ENCODE measurements at regions not wholly inside any gene's neighbourhood (a gene's known extent, or its start where the extent isn't known, plus 50 kb on each side); places are given as distances from the start of the nearest gene placed in this dataset.
A peak's percentile ranks its signal among the peaks of the same experiment; 100 is the strongest.
"Not testable (repeated sequence)": the region's sequence is repeated elsewhere in the genome, so short reads cannot be mapped to it uniquely, and the experiment has no call there.

- DNase-seq (ENCODE audit: low read depth): peak; percentile 29
Observed at GRCh38 chrX:96432647-96433046, 252.0 kb upstream of the DIAPH2 start.

- DNase-seq (ENCODE audit: low read depth): no peak
Observed at GRCh38 chrX:96433409-96434077, 251.1 kb upstream of the DIAPH2 start.

- no peak for DNase-seq (ENCODE audit: low read depth)
Observed at GRCh38 chrX:96435378-96436035, 249.1 kb upstream of the DIAPH2 start.

- peak; percentile 12 for DNase-seq (ENCODE audit: low read depth)
Observed at GRCh38 chrX:96436105-96436504, 248.5 kb upstream of the DIAPH2 start.

GRCh38 chrX:96438803-96439202, 245.8 kb upstream of the DIAPH2 start:
- no peak for DNase-seq (ENCODE audit: low read depth)

GRCh38 chrX:96440941-96441340, 243.7 kb upstream of the DIAPH2 start:
- no peak for DNase-seq (ENCODE audit: low read depth)

GRCh38 chrX:96445531-96446065, 239.0 kb upstream of the DIAPH2 start:
- DNase-seq (ENCODE audit: low read depth): no peak

GRCh38 chrX:96446524-96446923, 238.1 kb upstream of the DIAPH2 start:
- no peak for DNase-seq (ENCODE audit: low read depth)

- DNase-seq (ENCODE audit: low read depth): no peak
Observed at GRCh38 chrX:96447161-96447560, 237.5 kb upstream of the DIAPH2 start.

GRCh38 chrX:96449191-96449590, 235.5 kb upstream of the DIAPH2 start:
- DNase-seq (ENCODE audit: low read depth): no peak

- no peak for DNase-seq (ENCODE audit: low read depth)
Observed at GRCh38 chrX:96449896-96450295, 234.7 kb upstream of the DIAPH2 start.

- no peak for DNase-seq (ENCODE audit: low read depth)
Observed at GRCh38 chrX:96453139-96453538, 231.5 kb upstream of the DIAPH2 start.

GRCh38 chrX:96455078-96455477, 229.6 kb upstream of the DIAPH2 start:
- no peak for DNase-seq (ENCODE audit: low read depth)

- no peak for DNase-seq (ENCODE audit: low read depth)
Observed at GRCh38 chrX:96464880-96465558, 219.6 kb upstream of the DIAPH2 start.

GRCh38 chrX:96474029-96474740, 210.5 kb upstream of the DIAPH2 start:
- no peak for DNase-seq (ENCODE audit: low read depth)

- DNase-seq (ENCODE audit: low read depth): no peak
Observed at GRCh38 chrX:96474741-96475125, 209.9 kb upstream of the DIAPH2 start.

- DNase-seq (ENCODE audit: low read depth): no peak
Observed at GRCh38 chrX:96480081-96480480, 204.6 kb upstream of the DIAPH2 start.

GRCh38 chrX:96481831-96482230, 202.8 kb upstream of the DIAPH2 start:
- DNase-seq (ENCODE audit: low read depth): no peak

- DNase-seq (ENCODE audit: low read depth): no peak
Observed at GRCh38 chrX:96483647-96484160, 200.9 kb upstream of the DIAPH2 start.

- DNase-seq (ENCODE audit: low read depth): not testable (repeated sequence)
Observed at GRCh38 chrX:96486687-96487086, 198.0 kb upstream of the DIAPH2 start.

- no peak for DNase-seq (ENCODE audit: low read depth)
Observed at GRCh38 chrX:96502507-96502906, 182.1 kb upstream of the DIAPH2 start.

GRCh38 chrX:96529386-96529785, 155.3 kb upstream of the DIAPH2 start:
- not testable (repeated sequence) for DNase-seq (ENCODE audit: low read depth)

All from fibroblast of the conjunctiva (primary cell).